ENCODE measurements at regions not wholly inside any gene's neighbourhood (a gene's known extent, or its start where the extent isn't known, plus 50 kb on each side); places are given as distances from the start of the nearest gene placed in this dataset.

- DNase-seq: no peak
These were observed 56.2 kb upstream of the BTBD3 start for GRCh38 chr20:11861479-11861878.

- no peak for DNase-seq
These were observed 50.3 kb upstream of the BTBD3 start for GRCh38 chr20:11867291-11867919.

Data from dermis blood vessel endothelial cell (primary cell).